K562 (cell line): ENCODE measurements at regions not wholly inside any gene's neighbourhood (a gene's known extent, or its start where the extent isn't known, plus 50 kb on each side); places are given as distances from the start of the nearest gene placed in this dataset.

Experiments used
- ATAC-seq: fragments of 200-7000 bp; cut with Tn5 transposase; 3 replicates; pipeline ENCODE4 v1.9.1; 2020; ENCODE audit warnings: moderate library complexity
- BruUV-seq: library from RNA; stranded (reverse); fragments of 400-500 nt; replicated peaks from 2 replicates; lab custom pipeline; 2021; lab: Mats Ljungman, UMichigan
- CTCF ChIA-PET: fragments of 300-600 bp; formaldehyde crosslinking; extraction: SDS; loops from one replicate; lab custom pipeline; 2021; ENCODE audit warnings: low intra/inter-chr PET ratio; lab: Yijun Ruan, JAX
- POLR2A ChIA-PET: fragments of 300-600, 350-650 bp; sonication (Branson Sonifier 250); formaldehyde crosslinking; extraction: SDS; loops from one replicate; lab custom pipeline; 2021; ENCODE audit warnings: antibody characterized with exemption, inconsistent platforms; lab: Yijun Ruan, JAX
- DNase-seq, 4 experiments: peaks; one replicate each; pipeline versions ENCODE4 v3.0.0 to v3.0.0-alpha.2; 2011 to 2018; ENCODE audit warnings: low spot score in 3 of 4, mixed read lengths in 3 of 4; ENCODE audit errors: extremely low read depth in 1 of 4
- FAIRE-seq: peaks from 2 replicates; lab custom pipeline; 2011; peaks lifted over from hg19 to GRCh38; lab: Jason Lieb, UNC
- H2AFZ ChIP-seq: 2 replicates; pipeline ENCODE4 v1.6.0; 2011; ENCODE audit warnings: low read depth, low read length, control low read depth, inconsistent platforms
- H3K27ac ChIP-seq: fragments of 200-600 bp; 3 replicates; pipeline ENCODE4 v1.8.0; 2011; ENCODE audit warnings: low read depth, mild to moderate bottlenecking, control low read depth, inconsistent platforms, low read length, moderate library complexity, mixed read lengths; ENCODE audit errors: extremely low read depth
- H3K27me3 ChIP-seq, 2 experiments: fragments of 300-600 bp in 1 of 2; 2 replicates in 1 of 2; 3 replicates in 1 of 2; pipeline versions ENCODE4 v1.6.0 to v1.8.0; 2011; ENCODE audit warnings: inconsistent platforms in 2 of 2, low read length in 2 of 2, mild to moderate bottlenecking in 1 of 2, mixed read lengths in 1 of 2, moderate library complexity in 1 of 2; ENCODE audit not compliant: control insufficient read depth in 2 of 2, insufficient read depth in 2 of 2
- H3K36me3 ChIP-seq: fragments of 300-600 bp; 3 replicates; pipeline ENCODE4 v1.8.0; 2011; ENCODE audit warnings: mild to moderate bottlenecking, low read length, inconsistent platforms; ENCODE audit not compliant: control insufficient read depth, insufficient read depth
- H3K4me1 ChIP-seq, 2 experiments: fragments of 200-600 bp in 1 of 2; replicated peaks in 1 of 2; 2 replicates in 1 of 2; 3 replicates in 1 of 2; pipeline versions ENCODE4 v1.5.1 to v1.8.0; 2011; ENCODE audit warnings: inconsistent platforms in 2 of 2, low read length in 2 of 2, mild to moderate bottlenecking in 1 of 2, mixed read lengths in 1 of 2, moderate library complexity in 1 of 2; ENCODE audit not compliant: control insufficient read depth in 2 of 2, insufficient read depth in 2 of 2
- H3K4me2 ChIP-seq: 2 replicates; pipeline ENCODE4 v1.6.1; 2011; ENCODE audit warnings: low read length, control low read depth, inconsistent platforms, mixed read lengths; ENCODE audit not compliant: insufficient read depth
- H3K4me3 ChIP-seq: fragments of 200-600 bp; sonication (generic), shearing (Covaris generic); 2 replicates; pipeline ENCODE4 v1.5.1; 2016; ENCODE audit warnings: control low read depth, inconsistent platforms
- H3K79me2 ChIP-seq: fragments of 200-600 bp; 3 replicates; pipeline ENCODE4 v1.8.0; 2011; ENCODE audit warnings: low read length, inconsistent platforms; ENCODE audit not compliant: control insufficient read depth, insufficient read depth
- H3K9ac ChIP-seq, 2 experiments: 2 replicates each; pipeline versions ENCODE4 v1.6.0 to v1.6.1; 2011; ENCODE audit warnings: low read depth in 2 of 2, low read length in 2 of 2, control low read depth in 1 of 2, inconsistent platforms in 1 of 2, mild to moderate bottlenecking in 1 of 2, mixed read lengths in 1 of 2; ENCODE audit not compliant: insufficient read depth in 1 of 2
- H3K9me1 ChIP-seq: one replicate; pipeline ENCODE4 v1.6.0; 2011; ENCODE audit warnings: inconsistent platforms, mild to moderate bottlenecking, low read length, moderate library complexity; ENCODE audit not compliant: control insufficient read depth, insufficient read depth
- H3K9me3 ChIP-seq: replicated peaks from 2 replicates; pipeline ENCODE4 v1.5.1; 2011; ENCODE audit warnings: low read depth, low read length, inconsistent platforms; ENCODE audit not compliant: control insufficient read depth, insufficient read depth
- H4K20me1 ChIP-seq: replicated peaks from 2 replicates; pipeline ENCODE4 v1.6.1; 2011; ENCODE audit warnings: low read length, inconsistent platforms, mixed read lengths; ENCODE audit not compliant: control insufficient read depth, insufficient read depth
- NCOA2 ChIP-seq, 2 experiments: fragments of 450-650 bp; IDR thresholded peaks; 2 replicates each; pipeline ENCODE4 v1.6.1; 2018; ENCODE audit warnings: mild to moderate bottlenecking in 2 of 2, moderate library complexity in 1 of 2; ENCODE audit not compliant: partially characterized antibody in 2 of 2
- RAD21 ChIP-seq, 2 experiments: fragments of 250-450 bp in 1 of 2; fragments of 450-650 bp in 1 of 2; sonication (Bioruptor Pico) in 1 of 2; formaldehyde crosslinking in 1 of 2; IDR thresholded peaks in 1 of 2; conservative IDR thresholded peaks in 1 of 2; 2 replicates each; pipeline versions ENCODE4 v1.4.0 to v1.8.0; 2020 to 2022; ENCODE audit warnings: mild to moderate bottlenecking in 2 of 2, moderate library complexity in 1 of 2
- SREBF2 ChIP-seq: sonication (generic); formaldehyde crosslinking; IDR thresholded peaks from 2 replicates; pipeline ENCODE4 v1.4.0; 2020; ENCODE audit warnings: mild to moderate bottlenecking, missing genetic modification reagents
- ZNF124 ChIP-seq: sonication (generic); formaldehyde crosslinking; IDR thresholded peaks from 2 replicates; pipeline ENCODE4 v1.8.1; 2022; ENCODE audit warnings: missing genetic modification reagents
- ZNF212 ChIP-seq: fragments of 450-650 bp; formaldehyde crosslinking; IDR thresholded peaks from 2 replicates; pipeline ENCODE4 v1.4.0; 2020; ENCODE audit warnings: mild to moderate bottlenecking
- in situ Hi-C: fragments of 300-500 bp; cut with MboI; formaldehyde crosslinking; loops from 4 replicates; pipeline ENCODE4 v1.15.0; 2018; ENCODE audit warnings: inconsistent platforms, mixed read lengths
- intact Hi-C: fragments of 100-400 bp; cut with micrococcal nuclease; formaldehyde crosslinking; loops from 2 replicates; pipeline ENCODE4 v1.14.2; 2022
- TF ChIP-seq, protein P1 (sequence below), 3 experiments: IDR thresholded peaks in 2 of 3; conservative IDR thresholded peaks in 1 of 3; 2 replicates each; pipeline ENCODE4 v1.5.1; 2011 to 2012; ENCODE audit warnings: low read length in 3 of 3, mild to moderate bottlenecking in 3 of 3, control low read depth in 2 of 3, improper control_type of control experiment in 1 of 3, inconsistent platforms in 1 of 3, low read depth in 1 of 3, mixed read lengths in 1 of 3, moderate library complexity in 1 of 3; ENCODE audit not compliant: insufficient read depth in 2 of 3
- TF ChIP-seq, protein P2 (sequence below): fragments of 200-400 bp; formaldehyde crosslinking; IDR thresholded peaks from 2 replicates; pipeline ENCODE4 v1.6.1; 2017; ENCODE audit warnings: mild to moderate bottlenecking, low read depth, low read length, moderate library complexity
- TF ChIP-seq, protein P3 (sequence below): fragments of 450-650 bp; IDR thresholded peaks from 2 replicates; pipeline ENCODE4 v1.6.1; 2018; ENCODE audit not compliant: partially characterized antibody

DNA sequence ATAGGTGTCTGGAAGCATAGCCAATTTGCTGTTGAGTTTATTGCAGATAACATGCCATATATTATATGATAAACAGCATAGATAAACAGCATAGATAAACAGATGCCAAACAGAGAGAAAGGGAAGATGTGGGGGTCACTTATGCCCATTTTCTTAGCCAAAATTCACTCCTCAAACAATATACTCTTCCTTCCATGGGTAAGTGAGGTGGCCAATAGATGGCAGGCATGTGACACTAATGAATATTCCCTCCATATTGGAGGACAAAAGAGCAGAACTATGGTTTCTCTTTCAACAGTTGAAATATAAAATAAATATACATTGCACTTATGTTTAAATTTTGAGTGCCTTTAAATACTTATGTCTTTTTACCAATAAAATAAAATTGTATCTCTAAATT, 1212.8 kb downstream of the REEP3 start:
- intact Hi-C loops = no loop called here
- ChIA-PET CTCF (no interaction called here), POLR2A (no interaction called here)
- no peak for FAIRE-seq
- Histone ChIP-seq H3K9me1 (no peaks in the 10 kb centered on the region), H3K36me3 (no peaks in the 10 kb centered on the region), H3K4me3 (no peak overlapping the region), H3K4me1 (no peaks in the 10 kb centered on the region; a peak in 2 of 5 replicates), H2AFZ (no peak overlapping the region), H3K4me2 (no peak overlapping the region), H4K20me1 (no peaks in the 10 kb centered on the region), H3K79me2 (no peaks in the 10 kb centered on the region), H3K27ac (no peak overlapping the region), H3K9me3 (no peaks in the 10 kb centered on the region; the same call in 1 of the 2 replicates), H3K9ac (no peak overlapping the region), H3K27me3 (no peaks in the 10 kb centered on the region)
- in situ Hi-C loops = no loop called here
- peak; percentile 58; the same call in 2 of the 3 replicates for ATAC-seq
- no TSS peak for BruUV-seq
- DNase-seq = peak in 2 of 4 experiments; percentile 11 to 51
- TF ChIP-seq ZNF124 (CRISPR knock-in tag) = no peak
- TF ChIP-seq, protein P1, sequence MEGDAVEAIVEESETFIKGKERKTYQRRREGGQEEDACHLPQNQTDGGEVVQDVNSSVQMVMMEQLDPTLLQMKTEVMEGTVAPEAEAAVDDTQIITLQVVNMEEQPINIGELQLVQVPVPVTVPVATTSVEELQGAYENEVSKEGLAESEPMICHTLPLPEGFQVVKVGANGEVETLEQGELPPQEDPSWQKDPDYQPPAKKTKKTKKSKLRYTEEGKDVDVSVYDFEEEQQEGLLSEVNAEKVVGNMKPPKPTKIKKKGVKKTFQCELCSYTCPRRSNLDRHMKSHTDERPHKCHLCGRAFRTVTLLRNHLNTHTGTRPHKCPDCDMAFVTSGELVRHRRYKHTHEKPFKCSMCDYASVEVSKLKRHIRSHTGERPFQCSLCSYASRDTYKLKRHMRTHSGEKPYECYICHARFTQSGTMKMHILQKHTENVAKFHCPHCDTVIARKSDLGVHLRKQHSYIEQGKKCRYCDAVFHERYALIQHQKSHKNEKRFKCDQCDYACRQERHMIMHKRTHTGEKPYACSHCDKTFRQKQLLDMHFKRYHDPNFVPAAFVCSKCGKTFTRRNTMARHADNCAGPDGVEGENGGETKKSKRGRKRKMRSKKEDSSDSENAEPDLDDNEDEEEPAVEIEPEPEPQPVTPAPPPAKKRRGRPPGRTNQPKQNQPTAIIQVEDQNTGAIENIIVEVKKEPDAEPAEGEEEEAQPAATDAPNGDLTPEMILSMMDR (IDR thresholded peaks at IDR 0.05 in 2 of 3, conservative IDR thresholded peaks at IDR 0.05 in 1 of 3; ENCODE audit: insufficient read depth in 2 of 3, low read depth in 1 of 3, low read length in 3 of 3) = peak in 2 of 3 experiments; percentile 29 to 38; a peak in 3 of 6 replicates
- TF ChIP-seq ZNF212 (CRISPR knock-in tag) = no peak
- TF ChIP-seq, protein P2, sequence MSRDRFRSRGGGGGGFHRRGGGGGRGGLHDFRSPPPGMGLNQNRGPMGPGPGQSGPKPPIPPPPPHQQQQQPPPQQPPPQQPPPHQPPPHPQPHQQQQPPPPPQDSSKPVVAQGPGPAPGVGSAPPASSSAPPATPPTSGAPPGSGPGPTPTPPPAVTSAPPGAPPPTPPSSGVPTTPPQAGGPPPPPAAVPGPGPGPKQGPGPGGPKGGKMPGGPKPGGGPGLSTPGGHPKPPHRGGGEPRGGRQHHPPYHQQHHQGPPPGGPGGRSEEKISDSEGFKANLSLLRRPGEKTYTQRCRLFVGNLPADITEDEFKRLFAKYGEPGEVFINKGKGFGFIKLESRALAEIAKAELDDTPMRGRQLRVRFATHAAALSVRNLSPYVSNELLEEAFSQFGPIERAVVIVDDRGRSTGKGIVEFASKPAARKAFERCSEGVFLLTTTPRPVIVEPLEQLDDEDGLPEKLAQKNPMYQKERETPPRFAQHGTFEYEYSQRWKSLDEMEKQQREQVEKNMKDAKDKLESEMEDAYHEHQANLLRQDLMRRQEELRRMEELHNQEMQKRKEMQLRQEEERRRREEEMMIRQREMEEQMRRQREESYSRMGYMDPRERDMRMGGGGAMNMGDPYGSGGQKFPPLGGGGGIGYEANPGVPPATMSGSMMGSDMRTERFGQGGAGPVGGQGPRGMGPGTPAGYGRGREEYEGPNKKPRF = no peak
- TF ChIP-seq NCOA2 (IDR thresholded peaks at IDR 0.05; ENCODE audit: partially characterized antibody in 2 of 2) = no peak
- peak; percentile 24 to 58 for TF ChIP-seq RAD21 (CRISPR knock-in tag; conservative IDR thresholded peaks at IDR 0.05 in 1 of 2, IDR thresholded peaks at IDR 0.05 in 1 of 2)
- TF ChIP-seq, protein P3, sequence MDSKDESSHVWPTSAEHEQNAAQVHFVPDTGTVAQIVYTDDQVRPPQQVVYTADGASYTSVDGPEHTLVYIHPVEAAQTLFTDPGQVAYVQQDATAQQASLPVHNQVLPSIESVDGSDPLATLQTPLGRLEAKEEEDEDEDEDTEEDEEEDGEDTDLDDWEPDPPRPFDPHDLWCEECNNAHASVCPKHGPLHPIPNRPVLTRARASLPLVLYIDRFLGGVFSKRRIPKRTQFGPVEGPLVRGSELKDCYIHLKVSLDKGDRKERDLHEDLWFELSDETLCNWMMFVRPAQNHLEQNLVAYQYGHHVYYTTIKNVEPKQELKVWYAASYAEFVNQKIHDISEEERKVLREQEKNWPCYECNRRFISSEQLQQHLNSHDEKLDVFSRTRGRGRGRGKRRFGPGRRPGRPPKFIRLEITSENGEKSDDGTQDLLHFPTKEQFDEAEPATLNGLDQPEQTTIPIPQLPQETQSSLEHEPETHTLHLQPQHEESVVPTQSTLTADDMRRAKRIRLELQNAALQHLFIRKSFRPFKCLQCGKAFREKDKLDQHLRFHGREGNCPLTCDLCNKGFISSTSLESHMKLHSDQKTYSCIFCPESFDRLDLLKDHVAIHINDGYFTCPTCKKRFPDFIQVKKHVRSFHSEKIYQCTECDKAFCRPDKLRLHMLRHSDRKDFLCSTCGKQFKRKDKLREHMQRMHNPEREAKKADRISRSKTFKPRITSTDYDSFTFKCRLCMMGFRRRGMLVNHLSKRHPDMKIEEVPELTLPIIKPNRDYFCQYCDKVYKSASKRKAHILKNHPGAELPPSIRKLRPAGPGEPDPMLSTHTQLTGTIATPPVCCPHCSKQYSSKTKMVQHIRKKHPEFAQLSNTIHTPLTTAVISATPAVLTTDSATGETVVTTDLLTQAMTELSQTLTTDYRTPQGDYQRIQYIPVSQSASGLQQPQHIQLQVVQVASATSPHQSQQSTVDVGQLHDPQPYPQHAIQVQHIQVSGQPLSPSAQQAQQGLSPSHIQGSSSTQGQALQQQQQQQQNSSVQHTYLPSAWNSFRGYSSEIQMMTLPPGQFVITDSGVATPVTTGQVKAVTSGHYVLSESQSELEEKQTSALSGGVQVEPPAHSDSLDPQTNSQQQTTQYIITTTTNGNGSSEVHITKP = no peak
- no peak for TF ChIP-seq SREBF2
